COLO829 (cell line): ENCODE measurements at regions not wholly inside any gene's neighbourhood (a gene's known extent, or its start where the extent isn't known, plus 50 kb on each side); places are given as distances from the start of the nearest gene placed in this dataset.

Source experiments
- DNase-seq: peaks from one replicate; pipeline ENCODE4 v3.0.0; 2012; ENCODE audit warnings: low spot score

DNA sequence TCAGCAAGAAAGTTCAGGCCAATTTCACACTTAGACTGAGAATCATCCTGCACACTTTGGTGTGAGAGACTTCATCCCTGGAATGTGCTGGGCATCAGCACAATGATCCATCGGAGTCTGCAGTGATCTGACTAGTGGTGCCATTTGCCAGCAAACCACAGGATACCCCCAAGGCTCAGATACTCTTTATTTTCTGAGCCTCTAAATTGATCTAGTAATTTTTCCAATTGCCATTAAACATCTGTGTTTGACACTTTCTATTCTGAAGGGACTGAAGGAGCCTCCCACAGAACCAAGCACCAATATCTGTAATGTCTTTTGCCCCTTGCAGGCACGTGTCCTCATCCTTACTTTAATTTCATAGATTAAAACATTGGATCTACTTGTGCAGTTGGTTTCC lies 485.3 kb upstream of the SMIM21 start:
- no peak for DNase-seq

DNA sequence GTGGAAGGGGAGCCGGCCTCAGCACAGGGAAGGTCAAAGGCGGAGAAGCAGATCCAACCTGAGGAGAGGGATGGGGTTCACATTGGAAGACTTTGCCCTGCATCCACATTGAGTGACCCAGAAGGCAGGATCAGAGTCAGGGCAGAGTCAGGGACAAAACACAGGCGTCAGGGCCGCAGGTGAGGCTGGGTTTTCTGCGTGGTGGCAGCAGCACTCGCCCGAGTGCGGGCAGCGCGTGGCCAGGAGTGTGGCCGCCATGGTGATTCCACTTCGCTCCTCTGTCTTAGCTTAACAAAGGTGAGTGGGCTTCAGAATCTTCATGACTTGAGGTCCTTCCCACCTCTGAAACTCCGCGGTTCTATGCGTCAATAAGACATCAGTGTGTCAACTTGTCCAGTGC lies 476.9 kb upstream of the SMIM21 start:
- no peak for DNase-seq

DNA sequence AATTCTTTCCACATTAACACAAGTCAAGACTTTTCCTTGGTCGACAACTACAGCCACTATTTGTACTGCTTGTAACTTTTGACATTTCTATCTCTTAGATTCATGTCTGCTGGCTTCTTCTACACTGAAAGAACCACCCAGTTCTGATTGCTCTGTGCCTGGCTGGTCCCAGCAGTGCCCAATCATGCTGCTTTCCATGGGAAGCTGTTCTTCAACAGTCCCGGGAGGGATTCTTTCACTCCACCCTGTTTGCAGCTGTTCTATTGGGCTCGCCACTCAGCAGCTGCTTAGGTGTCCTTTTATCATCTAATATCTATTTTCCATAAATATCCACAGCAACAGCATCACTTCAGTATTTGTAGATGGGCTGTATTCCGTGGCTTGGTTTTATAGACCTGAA lies 471.1 kb upstream of the SMIM21 start:
- no peak for DNase-seq

DNA sequence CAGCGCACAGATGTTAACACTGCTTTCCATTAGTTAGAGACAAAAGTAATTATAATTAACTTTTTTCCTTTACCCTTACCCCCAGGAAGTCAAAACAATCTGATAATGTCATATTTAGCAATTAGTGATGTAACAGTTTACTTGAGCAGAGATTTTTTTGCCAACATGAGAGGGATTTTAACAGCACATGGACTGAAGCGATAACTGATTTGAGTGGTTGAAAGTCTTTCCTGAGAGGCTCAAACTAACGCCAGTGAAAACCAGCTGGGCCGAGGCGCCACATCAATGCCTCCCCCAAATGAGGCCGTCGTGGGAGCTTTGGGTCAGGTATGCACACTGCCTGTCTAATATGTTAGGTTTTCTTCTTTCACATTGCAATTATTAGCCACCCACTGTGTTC lies 469.9 kb upstream of the SMIM21 start:
- DNase-seq = no peak

DNA sequence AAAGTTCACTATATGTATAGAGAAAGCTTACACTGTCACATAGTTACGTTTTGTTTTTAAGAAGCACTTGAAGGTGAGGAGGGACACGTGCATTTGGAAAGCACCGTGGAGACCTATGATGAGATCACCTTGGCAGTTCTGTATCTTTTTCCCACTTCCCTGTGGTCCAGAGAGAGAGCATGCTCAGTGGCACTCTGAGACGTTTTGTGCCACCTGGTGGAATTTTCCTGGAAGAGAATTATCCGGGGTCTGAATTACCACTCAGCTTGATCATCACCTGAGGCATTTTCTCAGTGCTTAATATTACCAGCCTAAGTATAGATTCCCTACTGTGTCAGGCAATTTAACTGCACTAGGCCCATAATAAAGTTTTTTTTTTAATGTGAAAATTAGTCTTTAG lies 469.4 kb upstream of the SMIM21 start:
- DNase-seq = peak; percentile 25

DNA sequence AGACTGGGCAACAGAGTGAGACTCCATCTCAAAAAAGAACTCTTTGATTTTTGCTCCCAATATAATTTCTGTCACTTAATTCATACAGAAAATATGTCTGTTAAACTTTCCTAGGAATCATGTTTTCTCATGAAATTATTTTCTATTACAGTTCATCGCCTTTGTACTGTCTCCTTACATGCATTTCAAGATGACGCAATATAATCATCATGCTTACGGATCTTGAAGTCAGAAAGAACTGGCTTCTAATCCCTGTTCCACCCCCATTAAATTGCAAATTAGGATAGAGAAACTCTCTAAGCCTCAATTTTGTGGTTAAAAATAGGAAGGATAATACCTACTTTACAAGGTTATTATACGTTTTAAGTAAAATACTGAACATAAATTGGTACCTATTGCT lies 467.6 kb upstream of the SMIM21 start:
- DNase-seq = no peak

DNA sequence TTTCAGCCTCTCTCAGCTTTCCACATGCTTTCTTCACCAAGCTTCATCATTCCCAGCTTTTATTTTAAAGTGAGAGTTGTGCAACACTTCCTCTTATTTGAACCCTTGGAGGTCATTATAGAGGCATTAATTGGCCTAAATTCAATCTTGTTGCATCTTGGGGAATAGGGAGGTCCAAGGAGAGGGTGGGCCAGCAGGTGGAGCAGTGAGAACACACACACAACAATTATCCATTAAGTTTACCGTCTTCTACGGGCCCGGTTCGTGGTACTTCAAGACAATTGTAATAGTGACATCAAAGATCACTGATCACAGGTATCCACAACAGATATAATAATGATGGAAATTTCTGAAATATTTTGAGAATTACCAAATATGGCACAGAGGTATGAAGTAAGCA lies 457.2 kb upstream of the SMIM21 start:
- no peak for DNase-seq

DNA sequence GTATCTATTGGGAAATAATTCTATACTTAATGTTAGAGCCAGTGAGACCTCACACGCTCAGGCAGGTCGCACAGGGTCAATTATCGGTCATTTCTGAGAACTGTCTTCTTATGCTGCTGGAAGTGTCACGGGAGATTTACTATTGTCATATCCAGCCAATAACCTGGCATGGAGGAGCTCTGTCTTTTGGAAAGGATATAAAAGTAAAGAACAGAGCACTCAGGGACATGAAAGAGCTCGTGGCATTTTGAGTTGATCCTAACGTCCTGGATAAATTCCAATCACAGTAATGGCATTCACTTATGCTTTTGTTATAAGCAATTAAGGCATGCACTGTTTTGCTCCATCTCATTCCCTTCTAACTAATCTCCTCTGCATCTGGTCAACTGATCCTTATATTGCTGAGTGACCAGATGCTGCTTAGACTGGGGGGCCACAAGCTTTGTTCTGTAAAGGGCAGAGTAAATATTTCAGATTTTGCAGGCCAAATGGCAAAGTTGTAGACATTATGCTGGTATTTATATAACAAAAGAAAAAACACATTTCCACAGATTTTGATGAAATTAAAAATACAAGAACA lies 453.5 kb upstream of the SMIM21 start:
- DNase-seq = no peak

DNA sequence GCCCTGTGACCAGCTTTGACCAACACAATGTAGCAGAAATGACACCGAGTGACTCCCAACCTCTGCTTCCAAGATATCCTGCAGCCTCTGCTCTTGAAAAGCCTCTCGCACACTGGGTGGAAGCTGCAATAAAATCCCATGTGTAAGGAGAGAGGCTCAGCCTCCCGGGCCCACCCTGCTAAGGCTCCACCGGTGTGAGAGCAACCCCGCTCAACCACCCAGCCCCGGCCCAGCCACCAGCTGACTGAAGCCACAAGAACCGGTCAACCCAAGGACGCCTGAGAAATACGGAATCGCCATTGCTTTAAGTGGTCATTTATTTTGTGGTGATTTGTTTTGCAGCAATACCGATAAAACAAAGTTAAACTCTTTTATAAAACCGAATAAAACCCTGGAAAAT lies 452.8 kb upstream of the SMIM21 start:
- DNase-seq = no peak

DNA sequence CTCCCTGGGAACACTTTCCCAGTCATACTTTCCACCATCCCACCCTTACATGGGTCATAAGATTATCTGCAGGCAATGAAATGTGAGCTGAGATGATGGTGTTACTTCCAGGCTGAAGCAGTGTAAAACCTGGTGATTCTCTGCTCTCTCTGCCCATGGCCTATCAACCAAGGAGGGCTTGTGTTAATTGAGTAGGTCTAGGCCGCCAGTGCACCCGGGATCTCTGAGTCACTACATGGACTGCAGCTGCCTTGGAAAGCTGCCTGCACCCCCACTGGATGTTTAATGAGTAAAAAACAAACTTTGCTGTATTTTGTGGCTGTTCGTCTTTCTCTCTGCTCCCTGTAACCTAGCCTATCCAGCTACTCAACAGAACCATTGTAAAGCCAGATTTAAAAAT lies 451.7 kb upstream of the SMIM21 start:
- DNase-seq = no peak

DNA sequence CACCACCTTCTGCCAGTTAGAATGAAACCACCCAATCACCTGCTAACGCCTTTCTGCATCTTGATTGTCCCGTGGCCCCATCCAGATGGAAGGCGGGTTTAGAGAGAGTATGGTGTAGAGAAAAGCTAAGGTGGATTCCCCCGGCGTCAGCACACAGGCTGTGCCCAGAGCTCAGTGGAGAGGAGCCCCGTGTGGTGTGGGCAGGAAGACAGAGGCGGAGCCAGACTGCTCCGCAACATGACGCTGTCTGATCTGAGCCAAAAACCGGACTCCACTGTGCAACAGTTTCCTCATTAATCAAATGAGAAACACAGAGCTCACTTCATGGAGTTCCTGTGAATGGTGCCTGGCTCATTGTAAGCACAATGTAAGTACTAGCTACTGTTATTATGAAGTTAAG lies 448.1 kb upstream of the SMIM21 start:
- no peak for DNase-seq

DNA sequence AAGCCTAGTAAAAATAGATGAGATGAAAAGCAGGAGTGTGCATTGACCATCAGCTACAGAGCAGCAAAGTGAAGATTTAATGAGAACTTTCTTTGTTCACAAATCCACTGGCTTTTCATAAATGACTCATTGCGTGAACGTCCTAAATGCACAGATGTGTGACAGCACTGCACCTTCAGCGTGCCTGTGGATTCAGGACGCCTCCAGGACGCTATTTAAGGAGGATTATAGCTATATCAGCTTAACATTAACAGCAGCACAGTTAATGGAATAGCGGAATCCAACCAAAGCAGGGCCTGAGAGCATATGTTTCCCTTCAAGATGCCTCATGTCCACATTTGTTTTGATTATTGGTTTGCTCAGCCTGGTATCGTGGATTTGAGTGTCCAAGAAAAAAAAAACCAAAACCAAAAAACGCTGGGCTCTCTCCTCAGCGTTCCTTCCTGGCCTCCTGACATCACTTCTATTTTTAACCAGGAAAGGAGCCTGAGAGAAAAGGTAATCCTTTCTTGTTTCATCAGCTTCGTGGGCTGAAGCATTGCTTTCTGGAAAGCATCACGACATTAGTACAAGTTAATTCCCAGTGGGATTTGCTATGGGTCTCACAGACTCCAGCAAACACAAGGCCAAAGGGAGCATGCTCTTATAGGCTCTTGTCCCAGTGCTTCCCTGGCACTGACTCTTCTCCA lies 447.0 kb upstream of the SMIM21 start:
- no peak for DNase-seq

DNA sequence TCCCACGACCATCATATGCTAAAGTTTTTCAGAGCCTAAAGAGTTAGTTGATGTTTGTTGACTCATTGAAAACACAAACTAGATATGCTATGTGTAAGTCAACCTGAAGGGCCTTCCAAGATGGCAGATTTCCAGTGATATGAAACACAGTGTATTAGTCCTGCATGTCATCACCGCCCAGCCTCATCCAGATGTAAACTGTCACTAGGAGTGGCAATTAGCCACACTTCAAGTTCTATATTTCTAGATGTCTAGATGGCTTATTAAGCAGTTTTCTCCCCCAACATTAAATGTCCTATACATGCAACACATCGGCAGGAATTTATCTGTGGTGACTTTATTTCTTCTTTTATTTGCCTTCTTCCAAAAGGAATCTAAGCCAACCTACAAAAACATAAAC lies 444.1 kb upstream of the SMIM21 start:
- no peak for DNase-seq

DNA sequence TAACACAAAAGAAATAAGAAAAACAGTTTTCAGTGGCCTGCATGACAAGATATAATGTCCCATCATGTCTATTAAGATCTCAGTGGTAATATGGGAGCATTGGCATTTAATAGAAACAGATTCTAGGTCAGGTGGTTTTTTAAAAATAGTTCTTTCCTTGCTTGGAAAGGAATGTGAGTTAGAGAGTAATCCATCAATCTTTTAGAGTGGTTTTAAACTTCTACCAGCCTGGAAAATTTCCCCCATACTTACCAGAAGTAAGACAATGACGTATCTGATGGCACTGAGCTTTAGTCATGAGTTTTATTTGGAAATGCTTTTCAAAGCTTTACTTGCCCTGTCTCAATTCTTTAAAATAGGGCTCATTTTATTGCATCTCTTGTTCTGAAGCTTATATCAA lies 441.7 kb upstream of the SMIM21 start:
- DNase-seq = no peak

DNA sequence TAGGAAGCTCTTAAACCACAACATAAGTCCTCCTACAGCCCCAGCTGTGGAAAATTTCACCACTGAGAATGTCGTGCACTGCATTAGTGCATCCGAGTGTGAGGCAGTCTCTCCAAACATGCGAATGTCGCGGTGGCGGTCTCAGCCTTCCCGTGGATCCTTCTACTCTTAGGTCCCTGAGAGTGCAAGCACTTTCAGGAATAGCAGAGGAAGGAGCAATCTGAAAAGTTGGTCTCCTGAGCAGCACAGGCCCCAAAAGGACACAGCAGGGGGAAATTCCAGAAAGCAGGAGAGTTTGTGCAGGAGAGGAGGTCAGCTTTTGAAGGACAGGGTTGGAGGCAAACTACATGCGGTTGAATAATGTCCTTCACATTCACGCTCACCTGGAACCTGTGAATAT lies 440.5 kb upstream of the SMIM21 start:
- DNase-seq = no peak

DNA sequence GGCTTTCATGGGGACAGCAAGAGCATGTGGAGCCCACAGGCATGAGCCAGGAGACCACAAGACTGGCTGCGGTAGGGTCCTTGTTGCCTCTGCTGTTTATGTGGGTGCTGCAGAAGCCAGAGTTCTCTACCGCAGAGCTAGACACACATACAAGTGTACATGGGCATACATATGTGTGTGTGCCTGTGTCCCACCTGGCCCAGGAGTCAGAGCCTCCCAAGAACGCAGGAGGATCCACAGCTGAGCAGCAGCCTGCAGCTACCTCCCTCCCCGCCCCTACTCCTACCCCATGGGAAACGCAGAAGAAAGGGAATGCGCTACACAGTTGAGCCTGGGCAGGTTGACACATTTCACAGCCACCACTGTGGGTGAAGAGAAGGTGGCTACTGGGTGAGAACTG lies 438.1 kb upstream of the SMIM21 start:
- no peak for DNase-seq

DNA sequence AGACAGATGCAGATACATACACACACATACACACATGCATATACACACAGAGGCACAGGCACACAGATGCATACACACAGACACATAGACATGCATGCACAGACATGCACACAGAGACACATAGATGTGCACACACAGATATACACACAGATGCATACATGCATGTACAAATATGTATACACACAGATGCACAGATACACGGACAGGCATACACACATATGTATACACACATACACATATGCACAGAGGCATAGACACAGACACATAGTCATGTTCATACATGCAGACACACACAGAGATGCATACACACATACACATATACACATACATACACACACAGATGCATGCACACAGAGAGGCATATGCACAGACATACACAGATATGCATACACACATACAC lies 437.3 kb upstream of the SMIM21 start:
- no peak for DNase-seq

DNA sequence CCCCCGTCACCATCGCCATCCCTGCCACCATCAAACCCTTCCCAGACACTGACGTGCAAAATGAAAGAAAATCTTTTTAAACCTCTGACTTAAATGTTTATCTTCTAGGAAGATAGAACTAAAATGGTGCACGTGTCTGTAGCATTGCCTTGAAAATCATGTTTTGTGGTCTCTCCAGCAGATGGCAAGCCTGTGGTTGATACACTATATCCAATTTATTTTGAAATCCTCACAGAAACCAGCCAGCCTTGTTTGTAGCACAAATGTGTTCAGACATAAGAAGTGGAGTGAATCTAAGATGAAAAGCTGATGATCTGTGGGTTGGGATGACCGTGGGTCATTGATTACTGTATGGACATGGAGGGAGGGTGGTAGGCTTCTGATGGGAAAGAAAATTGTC lies 436.2 kb upstream of the SMIM21 start:
- DNase-seq = no peak

DNA sequence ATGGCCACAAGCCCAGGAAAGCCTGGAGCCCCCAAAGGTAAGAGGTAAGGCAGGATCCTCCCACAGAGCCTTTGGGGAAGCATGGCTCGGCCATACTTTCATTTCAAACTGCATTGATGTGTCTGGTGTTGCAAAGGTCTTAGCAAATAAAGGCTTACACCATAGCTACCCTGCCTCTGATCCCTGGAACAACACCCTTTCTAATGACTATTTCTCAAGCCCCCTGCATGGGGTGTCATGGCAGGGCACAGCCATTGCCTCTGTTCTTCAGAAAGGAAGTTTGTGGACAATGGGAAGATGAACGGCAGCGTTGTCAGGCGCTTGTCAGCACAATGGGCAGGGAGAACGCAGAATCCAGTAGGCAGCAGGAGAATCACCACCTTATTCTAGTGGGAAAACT lies 435.0 kb upstream of the SMIM21 start:
- DNase-seq = no peak

DNA sequence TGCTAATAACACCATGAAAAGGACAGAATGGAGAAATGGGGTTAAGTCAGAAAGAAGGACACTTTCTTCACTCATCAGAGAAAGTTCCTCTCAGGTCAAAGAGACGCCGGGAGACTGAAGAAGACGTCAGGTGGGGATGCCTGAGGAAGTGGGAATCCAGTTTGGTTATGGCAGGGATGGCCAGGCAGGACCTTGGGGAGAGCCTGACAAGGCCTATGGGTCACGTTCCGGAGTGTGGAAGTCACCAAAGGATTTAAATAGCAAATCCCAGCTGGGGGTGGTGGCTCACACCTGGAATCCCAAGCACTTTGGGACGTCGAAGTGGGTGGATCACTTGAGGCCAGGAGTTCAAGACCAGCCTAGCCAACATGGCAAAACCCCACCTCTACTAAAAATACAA lies 432.7 kb upstream of the SMIM21 start:
- DNase-seq = no peak

DNA sequence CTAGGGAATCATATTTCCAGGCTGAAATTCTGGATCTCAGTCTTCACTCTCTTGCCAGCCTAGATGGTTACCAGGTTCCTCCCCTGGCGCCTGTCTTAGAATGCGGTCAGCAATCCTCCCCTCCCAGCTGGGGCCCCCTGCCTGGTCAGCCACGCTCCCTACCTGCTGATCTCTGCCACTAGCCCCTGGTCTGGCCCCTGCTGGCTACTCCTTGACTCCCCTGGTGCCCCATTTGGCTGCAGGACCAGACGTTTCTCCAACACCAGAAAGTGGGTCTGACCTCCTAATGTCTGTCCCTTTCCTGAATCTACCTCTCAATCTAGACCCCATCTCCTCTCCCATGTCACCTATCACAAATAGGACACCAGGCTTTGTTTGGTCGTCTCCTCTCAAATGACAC lies 432.0 kb upstream of the SMIM21 start:
- DNase-seq = no peak

DNA sequence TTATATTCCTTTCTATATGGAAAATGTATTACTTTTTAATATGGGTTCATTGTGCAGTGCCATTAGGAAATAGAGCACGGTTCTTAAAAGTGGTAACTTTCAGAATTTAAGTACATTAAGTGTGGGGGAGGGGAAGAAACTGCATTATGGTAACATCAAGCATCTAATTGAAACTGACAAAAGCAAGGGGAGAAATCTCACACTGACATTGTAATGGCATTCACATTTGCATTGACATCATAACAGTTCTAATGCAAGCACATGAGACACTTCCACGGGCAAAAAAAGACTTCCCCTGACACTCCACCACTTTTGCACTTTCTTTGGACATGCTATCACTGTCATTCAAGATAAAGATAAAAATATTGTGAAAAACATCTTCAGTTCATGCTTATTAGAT lies 431.3 kb upstream of the SMIM21 start:
- DNase-seq = no peak

DNA sequence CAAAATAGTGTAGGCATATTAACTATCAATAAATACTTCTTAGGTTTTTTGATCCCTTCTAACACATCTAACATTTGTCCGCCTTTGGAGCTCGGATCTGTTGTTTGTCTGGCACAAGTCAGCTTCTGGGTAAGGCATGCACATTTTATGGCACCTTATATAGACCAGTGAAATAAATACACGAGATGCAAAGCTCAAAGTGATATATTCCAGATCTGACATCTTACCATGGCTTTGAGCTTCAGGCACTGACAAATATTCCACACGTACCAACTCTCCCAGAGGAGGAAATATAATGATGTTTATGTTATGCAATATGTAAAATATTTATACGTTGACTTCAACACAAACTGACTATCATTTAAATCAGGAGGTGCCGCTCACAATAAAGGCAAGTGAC lies 430.1 kb upstream of the SMIM21 start:
- DNase-seq = no peak

DNA sequence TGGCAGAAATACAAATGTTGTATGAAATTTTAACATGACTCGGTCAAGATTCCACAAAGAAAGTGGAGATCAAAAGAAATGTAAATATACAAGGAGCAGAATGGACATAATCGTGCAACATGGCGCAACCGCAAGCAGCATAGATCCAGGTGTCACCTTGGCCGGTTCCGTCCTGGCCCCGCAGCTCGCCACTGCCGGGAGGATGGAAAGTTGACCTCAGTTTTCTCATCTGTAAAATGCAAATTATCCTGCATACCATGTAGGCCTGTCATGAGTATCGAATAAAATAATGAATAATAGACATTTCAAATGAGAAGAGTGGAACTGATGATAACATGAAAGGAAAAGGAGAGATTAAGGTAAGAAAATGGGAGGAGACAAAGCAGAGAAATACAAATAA lies 427.3 kb upstream of the SMIM21 start:
- DNase-seq = no peak

DNA sequence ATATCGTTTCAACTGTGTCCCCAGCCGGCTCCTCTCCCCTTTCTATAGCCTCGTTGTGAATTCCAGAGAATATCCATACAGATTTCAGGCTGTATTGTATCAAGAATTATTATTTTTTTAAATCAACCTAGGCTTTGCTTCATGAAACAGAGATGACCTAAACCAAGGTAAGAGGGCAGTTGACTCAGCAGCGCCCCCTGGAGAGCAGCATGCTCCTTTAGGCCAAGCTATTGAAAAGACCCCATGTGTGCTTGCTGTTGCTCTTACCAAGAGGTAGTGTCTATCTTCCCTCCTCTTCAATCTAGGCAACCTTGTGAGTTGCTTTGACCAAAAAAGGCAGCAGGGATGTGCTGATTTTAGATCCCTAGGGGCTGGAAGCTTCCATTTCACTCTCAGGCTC lies 426.7 kb upstream of the SMIM21 start:
- no peak for DNase-seq
